Sciatic nerve (tissue), 2 donors: ENCODE measurements at regions not wholly inside any gene's neighbourhood (a gene's known extent, or its start where the extent isn't known, plus 50 kb on each side); places are given as distances from the start of the nearest gene placed in this dataset.

ENCODE experiments used
- ATAC-seq: fragments of 200-7000 bp; cut with Tn5 transposase; one replicate; pipeline ENCODE4 v1.9.1; 2020; ENCODE audit warnings: mild to moderate bottlenecking, moderate library complexity
- DNase-seq: peaks from one replicate; pipeline ENCODE4 v3.0.0-alpha.2; 2020; ENCODE audit warnings: low spot score
- intact Hi-C: fragments of 100-400 bp; cut with DNase I; formaldehyde crosslinking; loops from one replicate; pipeline ENCODE4 v1.14.2; 2022
- donor health status: DM: no; HTN: no; CAD: no.
- donor health status: DM: no; HTN: no; CAD: no.

DNA sequence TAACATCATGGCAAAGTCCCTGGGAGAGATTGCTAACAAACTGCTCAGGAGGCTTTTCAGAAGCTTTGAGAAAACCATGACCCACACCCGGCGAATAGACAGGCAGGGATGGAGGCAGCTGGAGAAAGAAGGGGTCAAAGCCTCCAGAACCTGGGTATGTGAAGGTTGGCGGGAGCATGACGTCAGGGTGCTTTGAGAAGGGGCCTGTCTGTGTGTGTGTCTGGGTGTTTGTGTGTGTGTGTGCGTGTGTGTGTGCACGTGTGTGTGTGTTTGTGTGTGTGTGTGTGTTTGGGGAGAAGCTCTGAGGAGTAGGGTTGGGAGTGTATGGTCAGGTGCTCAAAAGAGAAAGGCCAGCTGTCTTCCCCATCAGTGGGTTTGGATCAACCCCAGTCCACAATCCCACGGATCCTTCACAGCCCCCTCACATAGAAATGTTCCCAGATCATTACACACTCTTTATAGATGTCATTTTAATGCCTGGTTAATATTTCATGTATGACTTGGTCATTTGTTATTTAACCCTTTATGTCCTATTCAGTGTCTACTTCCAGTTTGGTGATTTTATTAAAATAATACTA lies 254.1 kb upstream of the SMIM21 start:
- DNase-seq (no peak), ATAC-seq (no peak)
- intact Hi-C loops, result no loop called here

DNA sequence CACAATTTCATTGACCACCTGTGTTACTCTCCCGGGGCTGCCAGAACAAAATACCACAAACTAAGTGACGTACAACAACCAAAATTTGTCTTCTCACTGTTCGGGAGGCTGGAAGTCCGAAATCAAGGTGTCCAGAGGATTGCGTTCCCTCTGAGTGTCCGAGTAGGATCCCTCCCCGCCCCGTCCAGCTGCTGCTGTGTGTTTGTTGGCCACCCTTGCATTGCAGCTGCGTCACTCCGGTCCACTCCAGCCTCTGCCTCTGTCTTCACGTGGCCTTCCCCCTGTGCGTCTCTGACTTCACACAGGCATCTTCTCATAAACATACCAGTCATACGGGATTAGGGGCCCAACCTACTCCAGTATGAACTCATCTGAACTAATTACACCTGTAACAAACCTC lies 251.8 kb upstream of the SMIM21 start:
- peak; percentile 86 for DNase-seq
- intact Hi-C loops, result no loop called here
- peak; percentile 99 for ATAC-seq

DNA sequence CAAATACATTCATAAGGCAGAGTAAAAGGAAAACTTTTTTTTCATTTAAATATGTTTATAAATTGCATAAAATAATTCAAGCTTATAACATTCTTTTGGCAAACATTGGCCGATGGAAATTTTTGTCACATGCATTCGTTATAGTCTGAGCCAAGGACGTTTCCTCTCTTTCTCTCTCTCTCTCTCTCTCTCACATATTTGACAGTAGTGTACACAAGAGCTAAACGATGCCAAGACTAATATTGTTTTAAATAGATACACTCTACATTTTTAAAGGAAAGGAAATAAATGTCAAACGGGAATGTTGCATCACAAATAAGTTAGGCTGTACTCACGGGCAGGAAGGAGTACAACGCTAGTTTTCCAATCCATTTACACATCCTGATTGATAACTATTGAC lies 251.1 kb upstream of the SMIM21 start:
- DNase-seq (no peak), ATAC-seq (peak; percentile 41)
- intact Hi-C loops, result no loop called here

DNA sequence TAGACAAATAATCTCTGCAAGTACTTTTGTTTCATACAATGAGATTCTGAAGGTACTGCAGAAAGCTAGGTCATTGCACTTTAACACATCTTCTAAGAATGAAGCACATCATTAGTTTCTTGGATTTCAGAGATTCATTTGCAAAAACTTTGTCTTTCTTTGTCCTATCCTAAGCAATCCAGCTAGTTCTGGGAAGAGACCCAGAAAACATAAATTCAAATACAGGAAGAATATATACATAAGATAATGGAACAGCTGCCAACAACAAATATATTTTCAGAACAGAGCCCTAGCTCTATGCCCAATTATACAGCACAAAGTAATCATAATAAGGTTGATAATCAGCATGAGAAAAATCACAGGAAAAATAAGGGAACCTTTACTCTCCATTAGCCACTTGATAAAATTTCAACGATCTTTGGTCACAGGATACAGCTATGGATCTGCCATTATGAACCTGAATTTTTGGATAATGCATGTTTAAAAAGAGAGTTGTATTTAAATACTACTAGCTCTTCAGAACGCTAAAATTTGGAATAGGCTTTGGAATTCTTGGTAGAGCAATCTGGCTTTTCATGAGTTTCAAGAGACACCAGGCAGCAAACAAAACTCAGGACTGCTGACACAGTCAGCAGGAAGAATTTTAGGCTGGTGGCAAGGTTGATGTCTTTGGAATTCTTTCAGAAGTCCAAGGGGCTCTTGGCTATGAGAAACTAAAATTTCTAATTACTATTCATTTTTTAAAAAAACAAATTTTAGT lies 250.4 kb upstream of the SMIM21 start:
- DNase-seq (no peak), ATAC-seq (no peak)
- intact Hi-C loops, result no loop called here

DNA sequence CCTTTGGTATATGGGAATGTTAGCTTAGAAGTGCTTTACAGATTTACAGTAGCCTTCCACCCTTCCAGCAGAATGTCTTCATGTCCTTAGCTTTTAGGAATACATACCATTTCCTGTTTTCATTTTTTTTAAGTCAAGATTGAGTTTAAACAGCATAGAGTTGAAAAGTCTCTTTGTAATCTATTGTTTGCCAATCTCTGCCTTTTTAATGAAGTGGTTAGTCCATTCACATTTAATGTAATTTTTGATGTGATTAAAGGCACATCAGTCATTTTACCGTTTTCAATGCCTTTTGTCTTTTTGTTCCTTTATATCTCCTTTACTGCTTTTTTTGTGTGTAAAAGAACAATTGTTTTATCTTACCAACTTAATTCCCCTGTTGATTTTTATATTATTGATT lies 233.4 kb upstream of the SMIM21 start:
- DNase-seq, result no peak
- intact Hi-C loops, result no loop called here

DNA sequence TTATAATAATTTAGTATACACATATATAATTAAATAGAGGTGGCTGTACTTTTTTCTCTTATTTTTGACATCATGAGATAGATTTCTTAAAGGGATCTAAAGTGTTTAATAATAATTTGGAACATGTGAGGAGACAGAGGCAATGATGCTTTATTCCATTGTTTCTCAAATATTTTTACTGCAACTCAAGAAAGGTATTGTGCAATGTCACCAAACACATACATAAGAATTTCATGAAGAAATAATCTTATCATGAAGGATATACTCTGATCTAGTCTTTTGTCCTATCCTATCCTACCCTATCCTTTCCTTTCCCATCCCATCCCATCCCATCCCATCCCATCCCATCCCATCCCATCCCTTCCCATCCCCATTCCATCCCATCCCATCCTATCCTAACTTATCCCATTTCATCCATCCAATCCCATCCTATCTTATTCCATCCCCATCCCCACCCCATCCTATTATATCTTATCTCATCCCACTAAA lies 232.1 kb upstream of the SMIM21 start:
- ATAC-seq (no peak), DNase-seq (no peak)
- intact Hi-C loops, result no loop called here

More for the DNA sequence above, 233.4 kb upstream of the SMIM21 start:
- no peak for ATAC-seq

DNA sequence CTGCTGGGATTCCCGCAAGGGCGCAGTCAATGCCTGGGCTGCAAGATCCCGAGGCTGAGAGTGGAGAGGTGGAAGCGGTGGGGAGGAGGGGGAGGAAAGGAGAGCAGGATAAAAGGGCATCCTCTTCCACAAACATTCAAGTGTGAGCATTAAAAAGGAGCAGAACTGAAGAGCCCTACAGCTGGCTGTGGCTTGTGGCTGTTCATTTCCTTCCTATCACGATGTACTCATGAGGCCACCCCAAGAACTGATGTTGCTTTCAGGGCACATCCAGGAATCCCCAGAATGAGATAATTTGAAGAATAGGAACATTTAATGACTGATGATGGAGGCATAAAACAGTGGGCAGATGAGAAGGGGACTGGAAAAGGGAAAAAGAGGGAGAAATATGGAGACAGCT lies 230.8 kb upstream of the SMIM21 start:
- DNase-seq, result no peak
- intact Hi-C loops, result no loop called here
- ATAC-seq, result no peak

DNA sequence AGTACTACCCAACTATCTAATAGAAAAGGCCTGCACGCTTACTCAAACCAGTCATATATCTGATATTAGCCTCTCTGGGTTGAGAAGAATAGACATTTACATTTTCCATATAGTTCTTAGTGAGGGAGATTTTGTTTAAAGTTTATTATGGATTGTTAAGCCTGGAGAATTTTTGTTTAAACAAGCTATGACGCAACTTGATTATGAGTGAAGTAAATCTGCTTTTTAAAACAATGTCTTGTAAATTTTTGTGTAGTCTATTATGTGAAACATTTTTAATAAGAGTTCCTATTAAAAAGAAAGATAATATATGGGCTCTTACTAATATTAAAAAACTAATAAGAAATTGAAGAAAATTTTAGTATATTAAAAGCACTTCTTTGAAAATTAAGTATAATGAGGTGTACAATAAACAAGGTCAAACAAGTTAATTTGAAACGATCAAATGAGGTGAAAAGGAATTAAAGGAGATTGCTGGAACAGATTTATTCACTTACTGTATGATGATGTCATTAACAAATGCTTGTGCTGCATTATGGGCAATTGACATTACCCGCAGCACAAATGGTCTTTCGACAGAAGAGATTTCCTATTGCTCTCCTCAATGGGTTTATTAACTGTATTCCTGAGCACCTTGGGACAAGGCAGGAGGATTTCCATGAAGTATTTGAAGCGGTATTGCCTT lies 229.2 kb upstream of the SMIM21 start:
- ATAC-seq (no peak), DNase-seq (no peak)
- intact Hi-C loops, result no loop called here

DNA sequence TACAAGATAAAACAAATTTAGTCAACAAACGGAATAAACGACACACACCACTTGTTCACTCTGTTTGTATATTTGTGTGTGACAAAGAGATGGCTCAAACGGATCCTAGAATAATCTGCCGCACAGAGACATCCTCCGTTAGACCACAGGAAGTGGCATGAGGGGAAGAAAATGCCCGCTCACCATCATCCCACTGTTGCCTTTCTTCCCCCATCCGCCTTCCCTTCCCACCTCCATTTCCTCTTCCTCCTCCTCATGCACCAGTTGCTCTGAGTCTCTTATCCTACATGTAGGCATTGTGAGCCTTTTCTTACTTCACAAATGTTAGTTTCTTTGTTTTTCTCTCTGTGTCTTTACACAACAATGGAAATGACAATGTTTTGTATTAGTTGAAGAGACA lies 228.5 kb upstream of the SMIM21 start:
- intact Hi-C loops, result no loop called here
- DNase-seq (no peak), ATAC-seq (no peak)

DNA sequence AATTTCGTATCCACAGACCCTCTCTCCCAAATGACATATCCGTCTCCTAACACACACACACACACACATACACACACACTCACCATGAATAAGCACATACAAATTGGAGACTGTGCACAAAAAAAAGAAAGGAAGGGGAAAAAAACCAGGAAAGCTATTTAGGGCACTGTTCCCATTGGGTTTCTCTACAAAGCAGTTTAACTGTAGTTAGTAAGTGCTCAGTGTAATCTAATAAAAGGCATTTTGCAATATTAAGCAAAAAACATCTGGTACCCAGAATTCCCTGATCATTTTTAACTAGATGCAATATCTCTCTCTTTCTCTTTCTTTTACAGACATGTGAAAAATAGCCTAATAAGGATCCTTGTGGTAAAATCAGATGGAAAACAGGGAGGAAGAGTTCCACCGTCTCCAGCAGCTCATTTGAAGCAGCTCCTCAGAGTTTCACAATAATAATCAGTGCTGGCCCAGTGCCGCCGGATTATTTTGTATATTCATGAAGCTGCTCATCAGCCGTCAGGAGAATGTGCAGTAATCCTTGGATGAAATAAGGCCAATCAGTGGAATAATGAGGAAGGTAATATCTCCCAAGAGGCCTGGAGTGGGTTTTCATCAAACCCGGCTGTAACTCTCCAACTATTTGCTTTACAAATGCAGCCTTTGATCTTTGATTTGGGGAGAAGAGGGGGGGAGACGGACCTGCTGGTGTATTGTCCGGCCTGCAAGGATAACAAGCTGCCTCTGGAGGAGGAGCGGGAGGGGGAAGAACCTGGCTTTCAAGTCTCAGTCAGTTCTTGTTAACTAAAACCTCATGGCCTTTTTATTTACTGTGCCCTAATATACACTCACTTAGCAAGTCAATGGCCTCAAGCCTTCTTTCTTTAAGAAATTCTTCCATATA lies 227.6 kb upstream of the SMIM21 start:
- intact Hi-C loops, result no loop called here
- DNase-seq (peak; percentile 71), ATAC-seq (peak; percentile 82)

DNA sequence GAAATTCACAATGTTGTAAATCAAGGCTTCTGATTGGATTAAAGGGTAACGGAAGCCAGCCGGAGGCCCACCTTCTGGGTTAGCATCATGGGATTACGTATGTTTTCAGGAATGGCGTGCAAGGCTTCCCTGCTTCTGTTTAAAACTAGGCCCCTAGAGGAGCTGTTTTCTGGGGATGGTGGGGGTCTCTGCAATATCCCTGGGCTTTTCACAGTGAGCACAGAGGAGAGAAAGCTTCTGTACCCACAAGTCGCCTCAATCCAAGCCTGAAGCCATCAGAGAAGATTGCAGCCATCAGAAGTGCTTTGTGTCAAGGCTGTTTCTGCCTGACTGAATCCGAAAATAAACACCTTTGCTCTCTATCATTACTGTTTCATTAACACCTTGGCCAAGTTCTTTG lies 226.9 kb upstream of the SMIM21 start:
- ATAC-seq (no peak), DNase-seq (no peak)
- intact Hi-C loops, result no loop called here

DNA sequence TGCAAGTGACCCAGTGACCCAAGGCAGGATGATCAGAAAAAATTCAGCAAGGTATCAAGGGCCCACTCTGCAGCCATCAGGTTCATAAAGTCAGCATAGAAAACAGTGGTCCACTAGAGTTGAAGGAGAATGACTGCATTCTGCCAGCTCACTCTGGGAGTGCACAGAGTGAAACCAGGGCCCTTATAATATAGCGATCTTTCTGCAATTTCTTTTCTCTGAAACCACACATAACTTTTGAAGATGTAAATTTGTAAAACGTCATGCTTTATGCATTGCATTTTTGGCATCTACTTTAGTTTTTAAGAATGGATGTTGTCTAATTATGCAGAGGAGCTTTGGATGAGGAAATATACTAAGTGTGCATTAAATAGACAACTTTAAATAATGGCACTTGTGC lies 225.0 kb upstream of the SMIM21 start:
- no peak for DNase-seq
- no peak for ATAC-seq
- intact Hi-C loops, result no loop called here

DNA sequence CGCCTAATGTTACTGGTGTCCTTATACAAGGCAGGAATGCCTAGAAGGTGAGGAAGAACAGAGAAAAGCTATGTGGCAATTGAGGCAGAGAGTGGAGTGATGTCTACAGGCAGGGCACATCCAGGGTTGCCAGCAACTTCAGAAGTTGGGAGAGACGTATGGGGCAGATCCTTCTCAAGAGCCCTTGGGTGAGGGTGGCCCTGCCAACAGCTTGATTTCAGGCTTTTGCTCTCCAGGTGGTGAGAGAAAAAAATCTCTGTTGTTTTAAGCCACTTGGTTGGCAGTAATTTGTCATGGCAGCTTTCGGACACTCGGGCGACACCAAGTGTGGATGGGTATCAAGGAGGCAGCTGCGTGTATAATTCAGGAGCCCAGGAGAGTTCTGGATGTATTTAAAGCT lies 217.4 kb upstream of the SMIM21 start:
- DNase-seq (no peak), ATAC-seq (no peak)
- intact Hi-C loops, result loop anchor here (5.0 kb wide), 1 partner anchor 1002 kb away; no protein-coding TSS in a partner anchor

DNA sequence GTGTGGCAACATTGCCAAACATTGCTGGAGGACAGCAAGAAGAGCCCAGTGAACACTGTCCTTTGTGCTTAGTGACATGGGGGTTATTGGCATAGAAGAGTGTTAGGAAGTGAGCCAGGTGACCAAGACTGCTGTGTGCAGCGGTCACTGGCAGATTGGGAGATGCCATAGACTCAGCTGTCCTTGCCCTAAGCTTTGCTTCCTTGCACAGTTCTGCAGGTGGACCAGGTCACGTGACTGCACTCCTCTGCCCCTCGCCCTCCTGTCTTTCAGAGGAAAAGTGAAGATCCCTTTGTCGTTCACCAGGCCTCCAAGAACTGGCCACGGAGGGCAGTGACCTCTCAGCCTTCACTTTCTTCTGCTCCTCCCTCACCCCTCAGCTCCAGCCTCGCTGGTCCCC lies 215.6 kb upstream of the SMIM21 start:
- intact Hi-C loops, result no loop called here
- no peak for ATAC-seq
- no peak for DNase-seq

DNA sequence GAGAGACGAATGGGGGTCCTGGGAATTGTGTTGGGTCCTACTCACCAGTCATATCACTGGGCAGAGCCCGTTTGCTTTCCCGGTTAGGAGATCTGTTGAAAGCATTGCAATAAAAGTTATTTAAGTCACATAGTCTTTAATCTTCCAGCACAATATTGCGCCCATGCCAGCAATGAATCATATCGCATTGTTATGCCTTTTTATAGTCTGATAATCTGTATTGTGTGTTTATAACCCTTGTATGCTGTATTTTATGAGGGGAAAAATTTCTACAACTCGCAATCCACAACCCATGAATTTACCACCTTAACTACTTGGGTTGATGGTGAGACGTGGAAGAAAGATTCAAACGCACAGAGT lies 211.9 kb upstream of the SMIM21 start:
- ATAC-seq, result no peak
- intact Hi-C loops, result no loop called here
- no peak for DNase-seq

DNA sequence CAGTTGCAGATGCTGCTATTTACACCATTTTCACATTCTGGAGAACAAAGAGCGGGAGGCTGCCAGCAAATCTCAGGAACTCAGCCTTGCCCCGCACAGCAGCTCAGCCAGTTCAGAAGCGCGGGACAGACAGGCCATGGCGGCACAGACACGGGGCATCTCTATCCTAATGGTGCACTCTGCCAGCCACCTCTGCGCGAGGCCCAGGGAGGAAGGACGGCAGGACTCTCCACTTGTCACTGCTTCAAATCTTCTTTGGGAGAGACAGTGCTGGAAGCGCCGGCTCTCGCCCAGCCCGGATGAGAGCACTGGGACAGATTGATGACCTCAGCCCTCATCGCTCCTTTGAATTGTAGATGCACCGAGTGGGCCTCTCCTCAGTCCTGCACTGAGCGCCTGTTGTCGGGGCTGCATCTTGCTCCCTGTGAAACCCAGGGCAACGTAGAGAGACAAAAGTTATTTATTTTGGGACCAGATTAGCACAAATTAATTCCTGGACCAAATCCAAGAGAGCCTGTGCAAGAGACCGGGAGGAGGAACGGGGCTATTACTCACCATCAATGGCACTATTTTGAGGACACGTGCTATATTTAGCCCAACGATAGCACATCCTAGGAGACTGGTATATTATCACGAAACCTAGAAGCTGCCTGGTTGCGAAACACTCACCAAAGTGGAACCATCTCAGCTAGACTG lies 211.4 kb upstream of the SMIM21 start:
- DNase-seq (no peak), ATAC-seq (peak; percentile 87)
- intact Hi-C loops, result no loop called here

DNA sequence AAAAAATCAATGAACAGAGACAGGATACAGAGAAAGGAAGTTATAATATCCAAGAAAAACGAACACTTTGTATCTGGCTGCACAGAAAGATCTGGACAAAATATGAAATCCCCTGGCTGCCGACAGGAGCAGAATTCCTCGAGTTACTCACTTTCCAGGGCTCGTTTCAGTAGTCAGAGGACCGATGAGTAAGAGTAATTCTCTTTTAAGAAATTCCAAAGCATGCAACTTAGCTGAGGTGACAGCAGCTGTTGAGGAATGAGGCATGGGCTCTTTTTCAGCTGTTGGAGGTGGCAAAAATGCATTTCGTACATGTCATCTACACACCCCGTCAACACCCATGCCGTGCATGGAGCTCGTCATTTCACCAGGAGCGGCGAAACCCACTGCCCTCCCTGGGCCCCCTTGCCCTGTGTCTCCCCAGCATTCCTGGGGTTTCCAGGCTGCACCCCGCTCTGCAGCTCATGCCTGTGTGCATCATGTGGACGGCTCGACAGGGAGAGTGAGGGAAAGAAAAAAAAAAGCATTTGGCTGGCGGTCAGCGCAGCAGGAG lies 210.8 kb upstream of the SMIM21 start:
- DNase-seq (no peak), ATAC-seq (peak; percentile 72)
- intact Hi-C loops, result no loop called here

DNA sequence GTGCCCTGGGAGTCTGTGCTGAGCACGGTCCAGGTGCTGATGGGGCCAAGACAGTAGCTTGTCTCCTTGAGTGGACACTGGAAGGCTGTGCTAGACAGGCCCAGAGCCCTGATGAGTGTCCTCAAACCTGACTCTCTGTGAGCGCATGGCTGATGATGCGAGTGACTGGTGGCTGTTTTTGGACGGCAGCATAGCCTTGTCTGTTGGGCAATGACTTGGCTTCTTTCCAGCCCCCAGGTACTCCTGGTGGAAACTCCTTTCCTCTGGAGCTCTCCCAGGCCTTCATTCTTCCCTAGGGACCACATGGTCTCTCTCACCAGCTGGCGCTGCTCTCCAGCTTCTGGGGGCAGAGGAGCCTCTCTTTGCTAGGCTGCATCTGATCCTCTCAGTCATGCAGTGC lies 207.6 kb upstream of the SMIM21 start:
- intact Hi-C loops, result no loop called here
- ATAC-seq (no peak), DNase-seq (no peak)

DNA sequence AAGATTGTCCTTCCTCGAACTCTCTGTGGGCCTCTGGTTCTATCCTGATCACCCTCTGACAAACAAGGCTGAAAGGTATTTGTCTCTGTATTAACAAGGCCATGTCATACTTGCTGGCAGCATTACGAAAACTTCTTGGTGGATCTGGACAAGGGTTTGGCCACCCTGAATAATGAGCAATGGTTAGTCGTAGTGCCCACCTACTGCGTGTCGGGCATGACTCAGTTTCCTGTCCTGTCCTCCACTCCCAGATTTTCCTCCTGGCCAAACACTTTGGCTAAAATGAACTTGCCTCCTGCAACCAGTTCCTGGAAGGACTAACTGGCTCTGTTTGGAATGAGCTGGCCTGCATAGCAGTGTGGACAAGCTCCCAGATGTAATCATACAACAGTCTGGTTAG lies 198.5 kb upstream of the SMIM21 start:
- intact Hi-C loops, result no loop called here
- ATAC-seq (no peak), DNase-seq (no peak)
